ENCODE measurements at regions not wholly inside any gene's neighbourhood (a gene's known extent, or its start where the extent isn't known, plus 50 kb on each side); places are given as distances from the start of the nearest gene placed in this dataset.

DNA sequence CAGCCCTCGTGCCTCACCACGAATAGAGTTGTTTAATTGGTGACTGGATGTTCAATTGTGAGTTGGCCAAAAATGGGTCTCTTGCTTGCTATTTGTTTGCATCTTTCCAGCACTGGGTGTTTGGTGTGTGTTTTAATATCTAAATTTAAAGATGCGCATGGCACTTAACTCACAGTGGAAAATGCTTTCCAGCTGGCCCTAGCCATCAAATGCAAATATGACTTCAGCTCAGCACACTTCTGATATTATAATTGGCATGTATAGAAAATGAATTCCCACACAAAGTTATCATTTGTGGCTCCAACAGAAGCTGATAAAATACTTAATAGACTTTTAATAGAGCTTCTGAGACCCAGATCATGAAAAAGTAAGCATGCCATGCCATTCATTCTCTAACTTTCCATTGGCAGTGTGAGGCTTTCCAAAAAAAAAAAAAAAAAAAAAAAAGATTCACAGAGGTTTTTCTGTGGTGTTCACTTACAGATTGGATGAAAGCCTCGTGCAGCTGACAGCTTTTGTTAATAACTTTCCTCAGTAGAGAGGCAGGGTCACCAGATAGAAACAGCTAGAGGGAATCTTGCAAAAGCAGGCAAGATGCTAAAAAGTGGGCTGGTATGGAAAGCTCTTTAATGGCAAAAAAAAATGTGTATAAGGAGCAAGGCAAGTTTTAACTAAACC lies 425.2 kb downstream of the GALC start:
- FAIRE-seq (no peak), DNase-seq (ENCODE audit: low spot score in 2 of 2) (no peak)

DNA sequence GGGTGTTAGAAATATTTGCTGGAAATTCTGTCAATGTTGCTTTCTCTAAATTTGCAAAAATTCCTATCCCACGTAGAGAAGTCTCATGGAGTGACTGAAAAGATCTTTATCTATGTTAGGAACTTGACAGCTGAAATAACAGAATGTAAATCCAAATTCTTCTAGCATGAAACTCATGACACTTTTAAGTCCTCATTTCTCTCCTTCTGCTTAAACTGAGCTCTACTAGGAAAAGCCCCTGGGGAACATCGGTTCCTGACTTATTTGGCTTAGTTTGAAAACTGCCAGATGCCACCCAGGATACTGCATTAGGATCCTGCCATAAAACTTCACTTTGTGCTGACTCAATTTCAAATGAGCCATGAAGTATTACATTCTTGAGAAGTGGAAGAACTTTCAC lies 426.0 kb downstream of the GALC start:
- FAIRE-seq (no peak), DNase-seq (ENCODE audit: low spot score in 2 of 2) (no peak)

DNA sequence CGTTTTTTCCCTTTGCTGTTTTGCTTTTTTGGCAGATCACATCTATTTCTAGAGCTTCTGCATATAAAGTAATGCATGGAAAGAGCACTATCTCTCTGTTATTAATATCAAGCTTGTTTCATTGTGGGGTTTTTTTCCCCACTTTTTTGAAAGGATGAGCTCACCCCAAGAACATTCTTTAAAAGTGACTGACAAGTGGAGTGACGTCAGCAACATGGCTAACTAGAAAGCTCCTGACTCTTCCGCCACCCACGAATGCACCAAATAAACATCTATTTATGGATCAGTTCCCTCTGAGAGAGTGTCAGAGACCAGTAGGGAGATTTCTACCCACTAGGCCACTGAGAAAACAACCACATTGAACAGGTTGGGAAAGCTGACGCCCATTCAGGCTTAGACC lies 445.4 kb downstream of the GALC start:
- DNase-seq (ENCODE audit: low spot score in 2 of 2) = no peak
- no peak for FAIRE-seq

DNA sequence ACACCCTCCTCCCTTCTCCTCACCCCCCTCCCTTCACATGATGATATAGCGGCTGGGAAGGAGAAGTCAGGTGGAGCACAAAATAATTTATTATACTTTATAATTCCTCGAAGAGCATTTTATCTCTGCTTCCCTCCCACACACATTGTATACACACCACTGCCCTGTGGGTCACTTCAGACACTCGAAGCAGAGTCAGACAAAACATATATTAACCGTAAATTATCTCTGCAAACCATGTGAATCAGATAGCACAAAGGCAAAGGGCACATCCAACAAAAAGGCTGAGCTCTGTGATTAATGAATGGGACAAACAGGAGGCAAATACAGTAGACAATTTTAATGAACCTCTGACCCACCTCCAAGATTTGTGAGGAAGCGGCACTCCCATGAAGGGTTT lies 450.7 kb downstream of the GALC start:
- FAIRE-seq = no peak
- DNase-seq (ENCODE audit: low spot score in 2 of 2) = no peak

DNA sequence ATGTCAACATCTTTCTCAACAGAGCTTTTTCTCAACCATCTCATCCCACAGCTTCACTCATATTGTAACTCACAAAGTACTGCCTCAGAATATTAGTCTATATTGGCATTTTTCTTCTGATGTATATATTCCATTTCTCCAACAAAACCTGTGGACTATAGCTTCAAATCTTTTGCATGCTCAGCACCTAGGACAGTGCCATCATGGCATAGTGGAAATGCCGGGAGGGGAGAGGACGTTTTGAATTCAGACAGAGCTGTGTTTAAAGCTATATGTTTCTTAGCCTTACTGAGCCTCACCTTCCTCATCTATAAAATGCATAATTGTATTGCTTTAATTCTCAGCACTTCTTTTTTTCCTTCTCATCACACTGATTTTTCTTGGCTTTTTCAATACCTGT lies 452.6 kb downstream of the GALC start:
- no peak for DNase-seq (ENCODE audit: low spot score in 2 of 2)
- FAIRE-seq = no peak

DNA sequence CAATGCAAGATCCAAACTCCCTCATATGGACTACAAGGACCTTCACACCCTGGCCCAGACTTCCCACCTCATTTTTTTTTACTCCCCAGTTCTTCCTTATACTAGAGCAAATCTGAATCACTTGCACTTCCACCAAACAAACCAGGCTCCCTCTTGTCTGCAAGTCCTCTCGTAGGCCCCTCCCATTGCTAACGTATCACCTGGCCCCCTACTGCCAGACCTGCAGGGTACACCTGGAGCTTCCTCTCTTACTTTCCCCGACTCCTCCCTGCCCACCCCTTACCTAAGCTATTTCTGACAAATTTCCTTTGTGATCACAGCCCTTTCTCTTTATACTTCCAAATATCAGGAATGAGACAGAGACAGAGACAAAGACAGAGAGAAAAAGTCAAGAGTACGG lies 463.9 kb downstream of the GALC start:
- no peak for FAIRE-seq
- no peak for DNase-seq (ENCODE audit: low spot score in 2 of 2)

DNA sequence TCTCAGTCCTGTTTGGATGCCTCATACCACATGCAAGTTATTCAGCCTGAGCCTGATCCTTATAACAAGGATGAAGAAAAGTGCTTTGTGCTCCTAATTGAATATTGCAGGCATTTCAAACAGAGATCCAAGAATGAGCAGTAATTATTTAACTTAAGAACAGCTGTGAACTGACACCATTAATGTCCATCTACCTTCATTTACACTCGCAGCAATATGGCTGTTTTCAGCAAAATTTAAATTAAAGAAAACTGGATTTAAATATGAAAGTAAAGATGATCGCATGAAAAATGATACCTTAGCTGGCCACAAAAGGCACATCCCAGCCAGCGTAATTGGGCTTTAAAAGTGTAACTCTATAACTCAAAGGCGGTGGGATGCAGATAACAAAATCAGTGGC lies 466.3 kb downstream of the GALC start:
- no peak for FAIRE-seq
- DNase-seq (ENCODE audit: low spot score in 2 of 2) = no peak

DNA sequence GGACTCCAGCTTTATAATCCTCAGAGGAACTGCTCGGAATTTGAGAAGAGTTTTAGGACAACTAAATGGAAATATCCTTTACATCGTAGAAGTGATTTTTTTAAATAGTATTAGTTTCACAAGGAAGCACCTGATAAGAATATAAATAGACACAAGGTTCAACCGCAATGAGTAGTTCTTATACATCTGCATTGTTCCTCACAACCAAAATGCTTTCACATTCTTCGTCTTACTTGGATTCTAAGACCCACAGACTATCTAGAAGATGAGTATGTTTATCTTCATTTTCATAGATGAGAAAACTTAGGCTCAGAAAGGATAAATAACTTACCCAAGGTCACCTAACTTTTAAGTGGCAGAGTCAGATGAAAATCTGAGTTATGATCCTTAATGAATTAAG lies 469.0 kb downstream of the GALC start:
- DNase-seq (ENCODE audit: low spot score in 2 of 2) (no peak), FAIRE-seq (no peak)

DNA sequence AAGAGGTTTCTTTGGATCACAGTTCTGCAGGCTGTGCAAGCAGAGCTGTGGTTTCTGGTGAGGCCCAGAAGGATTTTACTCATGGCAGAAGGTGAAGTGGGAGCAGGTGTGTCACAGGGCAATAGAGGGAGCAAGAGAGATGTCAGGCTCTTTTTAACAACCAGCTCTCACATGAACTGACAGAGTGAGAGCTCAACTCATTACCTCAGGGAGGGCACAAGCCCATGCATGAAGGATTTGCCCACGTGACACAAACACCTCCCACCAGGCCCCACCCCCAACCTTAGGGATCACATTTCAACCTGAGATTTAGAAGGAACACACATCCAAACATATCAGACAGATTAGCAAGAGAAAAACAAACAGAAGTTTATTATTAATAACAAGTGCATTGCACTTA lies 470.4 kb downstream of the GALC start:
- no peak for FAIRE-seq
- DNase-seq (ENCODE audit: low spot score in 2 of 2) = no peak

DNA sequence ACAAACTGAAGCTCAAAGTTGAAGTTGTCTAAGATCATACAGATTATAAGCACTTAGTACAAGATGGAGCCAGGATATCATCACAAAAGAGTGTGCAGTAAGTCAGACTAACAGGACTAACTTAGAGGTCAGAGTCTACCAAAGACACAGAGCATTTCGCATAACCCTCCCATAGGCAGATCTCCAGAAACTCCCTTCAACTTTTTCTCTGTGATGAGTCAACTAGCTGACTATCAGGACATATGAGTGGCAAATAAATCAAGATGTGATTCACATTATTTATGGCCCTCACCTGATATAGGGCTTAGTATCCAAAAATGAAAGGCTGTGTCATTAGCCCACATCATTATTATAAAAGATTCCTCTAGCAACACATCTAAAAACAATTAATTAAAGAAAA lies 484.6 kb downstream of the GALC start:
- FAIRE-seq = no peak

DNA sequence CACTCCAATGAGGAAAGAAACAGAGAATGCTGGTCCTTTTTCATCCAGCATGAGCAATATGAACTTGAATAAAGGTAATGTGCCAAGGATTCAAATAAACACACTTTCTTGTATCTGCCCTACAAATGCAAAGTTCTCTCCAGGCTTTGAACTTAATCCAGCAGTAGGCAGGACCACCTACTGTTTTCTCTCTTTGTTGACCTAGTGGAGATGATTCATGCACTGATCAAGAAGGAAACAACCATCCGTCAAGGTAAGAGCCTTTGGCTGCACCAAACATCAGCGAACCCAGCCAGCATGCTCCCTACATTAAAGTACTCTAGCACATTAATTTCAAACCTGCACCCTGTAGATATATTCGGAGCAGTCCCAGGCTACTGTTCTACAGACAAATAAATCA lies 489.3 kb downstream of the GALC start:
- FAIRE-seq (no peak), DNase-seq (ENCODE audit: low spot score in 2 of 2) (no peak)

More for the DNA sequence above, 484.6 kb downstream of the GALC start:
- DNase-seq (ENCODE audit: low spot score in 2 of 2) = no peak

DNA sequence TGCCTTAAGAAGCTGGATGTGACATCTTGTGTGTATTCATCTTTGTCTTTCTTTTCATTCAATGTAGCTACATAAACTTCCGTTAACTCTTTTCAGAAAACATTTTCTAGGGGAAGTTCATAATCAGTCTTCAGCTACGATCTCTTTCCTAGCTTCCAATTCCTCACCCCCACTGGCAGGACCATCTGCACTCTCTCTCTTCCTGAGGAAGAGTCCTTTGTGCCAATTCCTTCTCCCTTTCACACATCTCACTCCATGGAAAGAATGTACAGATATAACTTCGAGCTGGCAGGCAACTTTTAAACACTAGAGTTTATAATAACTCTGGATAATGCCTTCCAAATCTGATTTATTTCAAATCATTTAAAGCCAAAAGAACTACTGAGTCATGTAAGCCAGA lies 495.7 kb downstream of the GALC start:
- no peak for FAIRE-seq

DNA sequence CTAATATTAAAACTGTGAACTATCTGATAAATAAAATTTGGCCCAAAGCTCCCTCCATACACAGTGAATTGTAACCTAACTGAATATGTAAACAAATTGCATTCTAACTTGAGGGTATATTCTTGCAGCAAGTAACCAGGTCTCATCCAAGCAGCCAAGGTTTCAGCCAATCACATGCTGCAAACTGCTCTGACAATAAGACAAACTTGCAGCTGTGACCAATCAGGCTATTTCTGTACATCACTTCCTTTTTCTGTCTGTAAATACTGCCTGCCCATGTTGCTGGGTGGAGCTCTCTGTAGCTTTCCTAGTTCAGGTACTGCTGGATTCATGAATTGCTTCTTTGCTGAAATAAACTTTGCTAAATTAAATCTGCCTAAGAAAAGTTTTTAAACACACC lies 499.0 kb downstream of the GALC start:
- DNase-seq (ENCODE audit: low spot score in 2 of 2) (no peak), FAIRE-seq (no peak)

More for the DNA sequence above, 495.7 kb downstream of the GALC start:
- DNase-seq (ENCODE audit: low spot score in 2 of 2) = no peak

DNA sequence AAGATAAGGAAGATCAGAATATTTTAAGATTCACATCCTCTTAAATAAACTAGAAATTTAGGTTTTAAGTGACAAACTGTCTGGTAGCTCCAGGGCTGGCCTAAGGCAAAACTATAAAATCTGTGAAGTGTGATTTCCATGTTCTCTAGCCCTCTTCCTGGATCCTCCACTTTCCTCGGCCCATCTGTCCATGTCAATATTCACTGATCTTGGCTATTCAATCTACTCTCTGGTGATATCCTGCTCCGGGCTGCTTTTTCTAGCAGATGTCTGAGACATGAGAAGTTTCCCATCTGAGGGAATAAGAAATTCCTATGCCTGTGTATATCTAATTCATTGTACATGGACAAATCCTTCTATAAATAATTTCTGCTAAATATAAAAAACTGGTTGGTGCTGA lies 500.4 kb downstream of the GALC start:
- no peak for DNase-seq (ENCODE audit: low spot score in 2 of 2)
- FAIRE-seq = no peak

DNA sequence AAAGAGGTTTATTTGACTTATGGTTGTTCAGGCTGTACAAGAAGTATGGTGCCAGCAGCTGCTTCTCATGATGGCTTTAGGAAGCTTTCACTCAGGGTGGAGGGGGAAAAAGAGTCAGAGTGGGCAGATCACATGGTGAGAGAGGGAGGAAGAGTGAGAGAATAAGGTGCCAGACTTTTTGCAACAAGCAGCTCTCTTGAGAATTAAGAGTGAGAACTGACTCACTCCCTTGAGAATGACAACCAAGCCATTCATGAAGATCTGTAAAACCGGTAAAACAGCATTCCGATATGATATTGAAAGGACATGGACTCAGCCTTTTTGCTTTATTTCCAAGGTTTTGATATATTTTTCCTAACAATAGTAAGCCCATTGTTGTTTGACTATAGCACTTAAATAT lies 501.2 kb downstream of the GALC start:
- DNase-seq (ENCODE audit: low spot score in 2 of 2) (no peak), FAIRE-seq (no peak)

DNA sequence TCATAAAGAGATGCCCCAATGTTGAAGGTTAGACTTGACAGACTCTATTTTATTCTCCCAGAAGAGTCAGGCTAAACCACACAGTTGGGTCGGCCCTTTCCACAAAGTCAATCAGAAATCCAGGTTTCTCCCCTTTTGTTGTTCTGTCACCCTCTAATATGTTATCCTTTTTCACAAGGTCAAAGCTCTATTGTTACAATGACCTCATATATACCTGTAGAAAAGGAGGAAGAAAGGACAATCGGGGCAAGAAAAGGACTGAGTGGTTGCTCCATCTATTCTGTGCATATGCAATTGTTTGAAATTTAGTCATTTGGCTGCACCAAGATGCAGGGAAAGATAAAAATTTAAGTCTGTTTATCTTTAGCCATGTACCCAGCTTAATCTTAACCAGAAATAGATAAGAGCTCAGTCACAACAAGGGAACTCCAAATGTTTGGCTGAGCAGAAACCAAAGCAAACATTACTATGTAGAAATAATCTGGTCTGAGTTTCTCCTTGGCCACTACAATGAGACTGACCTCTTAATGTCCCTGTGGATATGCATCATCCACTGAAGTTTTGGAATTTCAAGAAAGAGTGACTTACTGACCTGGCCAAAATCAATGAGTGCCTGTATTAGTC lies 503.7 kb downstream of the GALC start:
- FAIRE-seq = no peak
- DNase-seq (ENCODE audit: low spot score in 2 of 2) = no peak

DNA sequence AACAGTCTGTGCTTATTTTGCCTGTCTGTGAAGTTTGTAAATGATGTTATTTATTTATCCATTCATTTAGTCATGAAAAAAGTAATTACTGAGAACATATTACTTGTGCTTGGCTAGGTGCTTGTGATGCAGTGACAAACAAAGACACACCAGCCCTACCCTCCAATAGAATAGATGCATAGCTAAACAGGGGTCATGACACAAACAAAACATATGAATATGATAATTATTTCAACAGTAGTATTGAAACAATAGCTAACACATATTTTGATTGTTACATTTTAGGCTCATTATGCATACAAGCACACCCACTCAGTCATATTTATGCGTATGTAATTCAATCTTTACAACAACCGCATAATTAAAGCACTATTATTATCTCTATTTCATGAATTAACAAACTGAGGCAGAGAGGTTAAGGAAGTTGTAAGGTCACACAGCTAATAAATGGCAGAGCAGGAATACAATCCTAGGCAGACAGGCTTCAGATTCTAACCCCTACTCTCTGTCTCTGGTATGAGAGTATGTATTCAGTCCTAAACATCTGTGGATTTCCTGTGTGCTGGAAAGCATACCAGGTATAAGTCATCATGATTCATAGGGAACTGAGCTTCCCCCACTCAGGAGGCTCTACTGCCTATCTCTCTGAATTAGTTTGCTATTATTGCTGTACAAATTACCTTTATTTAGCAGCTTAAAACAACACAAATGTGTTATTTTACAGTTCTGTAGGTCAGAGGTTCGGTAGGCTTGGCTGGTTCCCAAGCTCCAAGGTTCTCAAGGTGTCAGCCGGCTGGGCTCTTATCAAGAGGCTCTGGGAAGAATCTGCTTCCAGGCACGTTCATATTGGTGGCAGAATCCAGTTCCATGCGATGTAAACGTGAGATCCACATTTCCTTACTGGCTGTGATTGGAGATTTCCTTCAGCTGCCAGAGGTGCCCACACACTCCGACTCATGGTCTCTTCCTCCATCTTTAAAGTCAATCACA lies 509.4 kb downstream of the GALC start:
- DNase-seq (ENCODE audit: low spot score in 2 of 2) = no peak
- no peak for FAIRE-seq

DNA sequence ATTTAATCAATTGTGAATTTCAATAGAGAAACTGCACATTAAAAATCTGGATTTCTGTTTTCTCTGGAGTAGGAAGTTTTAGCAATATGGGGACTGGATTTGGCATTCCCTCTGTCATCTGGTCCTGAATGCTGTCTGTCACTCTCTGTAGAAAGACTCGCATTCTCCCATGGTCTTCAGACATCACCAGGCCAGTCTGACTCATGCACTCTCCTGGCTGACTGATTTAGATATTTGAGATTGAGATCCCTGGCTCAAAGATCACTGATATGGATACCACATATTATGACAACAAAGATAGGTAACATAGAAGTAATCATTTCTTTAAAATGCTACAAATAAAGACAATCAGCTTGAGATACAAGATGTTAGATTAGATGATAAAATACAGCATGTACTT lies 524.5 kb downstream of the GALC start:
- FAIRE-seq = no peak
- DNase-seq (ENCODE audit: low spot score in 2 of 2) = no peak

DNA sequence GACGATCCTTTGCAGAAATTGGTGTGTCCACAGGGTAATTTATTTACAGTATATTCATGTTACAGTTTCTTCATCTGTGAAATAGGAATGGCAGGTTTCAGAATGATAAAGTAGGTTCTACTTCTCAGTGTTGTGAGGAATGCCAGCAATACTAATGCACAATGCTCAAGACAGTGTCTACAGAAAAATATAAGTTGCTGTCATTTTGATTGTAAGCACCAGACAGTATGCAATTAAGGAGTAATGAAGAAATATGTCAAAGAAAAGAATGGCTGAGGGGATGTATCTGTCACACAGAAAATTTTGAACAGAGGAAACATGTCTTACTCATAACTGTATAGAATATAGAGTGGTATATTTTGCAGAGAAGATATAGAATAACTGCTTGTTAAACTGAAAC lies 525.4 kb downstream of the GALC start:
- no peak for DNase-seq (ENCODE audit: low spot score in 2 of 2)
- no peak for FAIRE-seq

DNA sequence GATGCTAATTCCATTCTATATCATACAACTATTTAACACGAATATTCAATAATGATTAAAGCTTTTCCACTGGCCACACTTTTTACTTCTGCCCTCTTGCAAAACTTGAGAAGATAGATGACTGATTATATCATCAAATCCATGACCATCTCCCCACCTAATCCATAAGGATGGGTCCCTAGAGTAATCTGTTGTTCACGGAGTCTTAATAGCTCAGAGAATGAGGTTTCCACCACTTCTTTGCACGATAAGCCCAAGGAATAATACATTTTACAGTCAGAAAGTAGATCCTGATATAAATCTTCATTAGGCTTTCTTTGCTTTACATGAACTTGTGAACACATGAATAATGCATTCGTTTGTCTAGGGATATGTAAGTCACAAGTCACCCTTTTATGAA lies 527.2 kb downstream of the GALC start:
- DNase-seq (ENCODE audit: low spot score in 2 of 2) (no peak), FAIRE-seq (no peak)

DNA sequence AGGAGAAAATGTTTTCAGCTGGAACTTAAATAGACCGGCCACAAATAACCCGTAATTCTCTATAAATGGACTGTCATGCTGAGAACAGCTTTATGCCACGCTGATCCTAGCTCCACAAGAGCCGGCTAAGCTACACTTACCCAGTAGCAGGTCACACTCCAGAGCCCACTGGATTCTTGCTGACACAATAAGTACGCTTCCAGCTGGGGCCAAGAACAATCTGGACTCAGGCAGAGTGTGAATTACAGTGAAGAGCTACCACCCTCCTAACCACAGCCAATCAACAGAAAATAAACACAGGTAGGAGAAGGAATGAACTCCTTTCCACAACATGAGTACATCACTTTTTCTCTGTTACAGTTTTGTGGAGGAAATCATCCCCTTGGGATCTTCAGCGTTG lies 531.3 kb downstream of the GALC start:
- FAIRE-seq = no peak
- DNase-seq (ENCODE audit: low spot score in 2 of 2) = no peak

DNA sequence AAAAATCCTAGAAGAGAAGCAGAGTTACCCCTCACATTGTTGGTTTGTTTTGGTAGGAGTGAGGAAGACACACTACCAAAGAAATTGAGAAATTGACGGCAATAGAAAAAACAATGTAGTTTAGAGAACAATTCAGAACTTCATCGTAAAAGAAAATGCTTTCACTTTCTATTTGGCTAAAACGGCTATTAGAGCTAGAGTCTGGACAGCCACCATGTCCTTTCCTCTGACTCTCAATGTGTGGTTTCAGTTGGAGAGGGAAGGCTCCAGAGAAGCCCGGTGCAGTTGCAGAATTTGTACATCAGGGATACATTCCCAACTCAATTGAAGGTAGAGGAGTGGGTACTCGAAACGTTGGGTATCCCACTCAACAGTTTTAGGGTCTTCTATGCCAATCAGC lies 535.3 kb downstream of the GALC start:
- DNase-seq (ENCODE audit: low spot score in 2 of 2) (no peak), FAIRE-seq (no peak)

Data from frontal cortex (tissue), 3 donors.